ENCODE measurements at regions not wholly inside any gene's neighbourhood (a gene's known extent, or its start where the extent isn't known, plus 50 kb on each side); places are given as distances from the start of the nearest gene placed in this dataset.

- TF ChIP-seq TAF1 (IDR thresholded peaks at IDR 0.05; ENCODE audit: borderline replicate concordance, insufficient read depth, low read length) (no peak), POLR2AphosphoS5 (IDR thresholded peaks at IDR 0.05; ENCODE audit: low read depth, low read length) (no peak)
Observed at GRCh38 chr4:105057370-105058105, 89.1 kb upstream of the TET2 start.

Measured in PFSK-1 (cell line).